SH-SY5Y (cell line): ENCODE measurements at regions not wholly inside any gene's neighbourhood (a gene's known extent, or its start where the extent isn't known, plus 50 kb on each side); places are given as distances from the start of the nearest gene placed in this dataset.

Source experiments
- GATA2 ChIP-seq: IDR thresholded peaks from 2 replicates; pipeline ENCODE4 v1.6.1; 2011; ENCODE audit warnings: mild to moderate bottlenecking, low read depth, low read length
- GATA3 ChIP-seq: IDR thresholded peaks from 2 replicates; pipeline ENCODE4 v1.6.1; 2011; ENCODE audit warnings: low read depth, mild to moderate bottlenecking, low read length, moderate library complexity

DNA sequence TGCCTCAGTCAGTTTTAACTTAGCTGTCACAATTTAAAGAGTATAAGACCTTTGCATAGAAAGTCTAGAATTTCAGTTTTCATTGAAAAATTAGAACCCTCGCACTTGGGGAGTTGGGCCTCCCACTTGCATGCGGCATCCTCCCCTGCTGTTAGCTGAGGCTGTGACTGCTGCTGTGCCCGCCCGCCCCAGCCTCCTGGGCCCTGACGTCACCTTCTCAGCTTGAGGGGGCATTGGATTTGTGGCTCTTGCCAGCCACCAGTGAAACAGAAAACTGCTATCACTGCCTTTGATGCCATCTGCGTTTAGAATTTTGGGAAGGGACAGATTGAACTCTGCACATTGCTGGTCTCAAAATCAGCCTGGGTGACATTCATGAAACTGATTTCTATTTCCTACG, 108.7 kb downstream of the CTTN start:
- TF ChIP-seq GATA3 (no peak), GATA2 (no peak)
